HG03354 (cell line): ENCODE measurements at regions not wholly inside any gene's neighbourhood (a gene's known extent, or its start where the extent isn't known, plus 50 kb on each side); places are given as distances from the start of the nearest gene placed in this dataset.

Experiments used
- ATAC-seq: cut with Tn5 transposase; IDR thresholded peaks from one replicate; pipeline ENCODE4 v1.9.1; 2021; ENCODE audit warnings: mild to moderate bottlenecking; ENCODE audit not compliant: unreplicated experiment, poor library complexity, severe bottlenecking

- ATAC-seq: no peak
These were observed 254.6 kb upstream of the LDB2 start for GRCh38 chr4:17152941-17153540.

- ATAC-seq: no peak
These were observed 243.8 kb upstream of the LDB2 start for GRCh38 chr4:17142232-17142711.

- no peak for ATAC-seq
These were observed 240.4 kb upstream of the LDB2 start for GRCh38 chr4:17138847-17139246.

GRCh38 chr4:17134565-17134964 is 236.1 kb upstream of the LDB2 start:
- no peak for ATAC-seq

- ATAC-seq: no peak
These were observed 235.7 kb upstream of the LDB2 start for GRCh38 chr4:17134100-17134499.

GRCh38 chr4:17132226-17132625 is 233.8 kb upstream of the LDB2 start:
- ATAC-seq: no peak

GRCh38 chr4:17128268-17128667 is 229.8 kb upstream of the LDB2 start:
- no peak for ATAC-seq

GRCh38 chr4:17126321-17126966 is 228.0 kb upstream of the LDB2 start:
- ATAC-seq: no peak

GRCh38 chr4:17124767-17125166 is 226.3 kb upstream of the LDB2 start:
- no peak for ATAC-seq

GRCh38 chr4:17120761-17121160 is 222.3 kb upstream of the LDB2 start:
- no peak for ATAC-seq

GRCh38 chr4:17117746-17118145 is 219.3 kb upstream of the LDB2 start:
- ATAC-seq: no peak

GRCh38 chr4:17115583-17115982 is 217.1 kb upstream of the LDB2 start:
- ATAC-seq: no peak

GRCh38 chr4:17112292-17112659 is 213.8 kb upstream of the LDB2 start:
- no peak for ATAC-seq

- ATAC-seq: no peak
These were observed 210.7 kb upstream of the LDB2 start for GRCh38 chr4:17109126-17109525.

GRCh38 chr4:17103231-17103630 is 204.8 kb upstream of the LDB2 start:
- ATAC-seq: no peak

- ATAC-seq: no peak
These were observed 200.6 kb upstream of the LDB2 start for GRCh38 chr4:17098996-17099395.

GRCh38 chr4:17098401-17098800 is 200.0 kb upstream of the LDB2 start:
- ATAC-seq: no peak

GRCh38 chr4:17097362-17097761 is 198.9 kb upstream of the LDB2 start:
- ATAC-seq: no peak

- no peak for ATAC-seq
These were observed 198.2 kb upstream of the LDB2 start for GRCh38 chr4:17096692-17097091.

- no peak for ATAC-seq
These were observed 197.3 kb upstream of the LDB2 start for GRCh38 chr4:17095771-17096170.

- ATAC-seq: no peak
These were observed 196.4 kb upstream of the LDB2 start for GRCh38 chr4:17094876-17095210.
